Fibroblast of the aortic adventitia (primary cell): ENCODE measurements at regions not wholly inside any gene's neighbourhood (a gene's known extent, or its start where the extent isn't known, plus 50 kb on each side); places are given as distances from the start of the nearest gene placed in this dataset.
A peak's percentile ranks its signal among the peaks of the same experiment; 100 is the strongest.

Experiments
- DNase-seq: peaks from one replicate; pipeline ENCODE4 v3.0.0-alpha.2; 2010; ENCODE audit warnings: low read depth
- H3K4me3 ChIP-seq: 2 replicates; pipeline ENCODE4 v1.5.1; 2011; ENCODE audit warnings: low read depth, mild to moderate bottlenecking, control low read depth, low read length, moderate library complexity
- CTCF ChIP-seq: IDR thresholded peaks from 2 replicates; pipeline ENCODE4 v1.5.1; 2011; ENCODE audit warnings: mild to moderate bottlenecking, low read length, control low read depth, inconsistent platforms; ENCODE audit not compliant: insufficient read depth

- no peak overlapping the region for H3K4me3 ChIP-seq
- no peak for DNase-seq
- no peak for TF ChIP-seq CTCF
Observed at GRCh38 chr4:165610679-165611437, 232.1 kb downstream of the CPE start.

GRCh38 chr4:165612936-165613335 is 234.1 kb downstream of the CPE start:
- no peak for DNase-seq
- TF ChIP-seq CTCF, result no peak
- H3K4me3 ChIP-seq, result no peak overlapping the region

GRCh38 chr4:165613581-165613980 is 234.8 kb downstream of the CPE start:
- H3K4me3 ChIP-seq, result no peak overlapping the region
- no peak for TF ChIP-seq CTCF
- no peak for DNase-seq

- no peak for TF ChIP-seq CTCF
- DNase-seq, result no peak
- no peak overlapping the region for H3K4me3 ChIP-seq
Observed at GRCh38 chr4:165620913-165621312, 242.1 kb downstream of the CPE start.

- no peak for TF ChIP-seq CTCF
- H3K4me3 ChIP-seq, result no peak overlapping the region
- peak; percentile 44 for DNase-seq
Observed at GRCh38 chr4:165621983-165622382, 243.2 kb downstream of the CPE start.

GRCh38 chr4:165625281-165625680 is 246.5 kb downstream of the CPE start:
- DNase-seq, result peak; percentile 45
- H3K4me3 ChIP-seq, result no peak overlapping the region
- no peak for TF ChIP-seq CTCF

GRCh38 chr4:165626316-165626715 is 246.7 kb upstream of the TLL1 start:
- no peak for TF ChIP-seq CTCF
- no peak overlapping the region for H3K4me3 ChIP-seq
- peak; percentile 67 for DNase-seq
